HG03378 (cell line): ENCODE measurements at regions not wholly inside any gene's neighbourhood (a gene's known extent, or its start where the extent isn't known, plus 50 kb on each side); places are given as distances from the start of the nearest gene placed in this dataset.

Experiments
- ATAC-seq: cut with Tn5 transposase; IDR thresholded peaks from one replicate; pipeline ENCODE4 v1.9.1; 2021; ENCODE audit warnings: mild to moderate bottlenecking, moderate library complexity; ENCODE audit not compliant: unreplicated experiment

DNA sequence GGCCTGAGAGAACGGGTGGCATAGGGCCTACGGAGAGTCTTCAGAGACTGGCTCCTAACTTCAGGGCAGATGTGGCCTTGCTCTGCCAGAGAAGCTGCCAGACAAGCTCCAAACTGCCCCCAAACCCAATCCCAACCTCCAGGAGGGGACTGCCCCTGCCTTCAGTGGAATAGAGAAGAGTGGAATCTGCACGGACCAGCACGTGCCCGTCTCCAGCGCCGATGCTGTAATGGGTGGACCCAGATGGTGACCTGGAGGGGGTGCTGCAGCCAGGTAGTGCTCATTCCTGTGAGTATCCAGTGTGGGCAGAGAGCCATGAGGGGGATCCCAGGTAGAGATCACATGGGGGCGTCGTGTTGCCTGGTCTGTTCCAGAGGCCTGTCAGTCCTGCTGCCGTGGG lies 73.2 kb upstream of the NKX1-1 start:
- no peak for ATAC-seq

DNA sequence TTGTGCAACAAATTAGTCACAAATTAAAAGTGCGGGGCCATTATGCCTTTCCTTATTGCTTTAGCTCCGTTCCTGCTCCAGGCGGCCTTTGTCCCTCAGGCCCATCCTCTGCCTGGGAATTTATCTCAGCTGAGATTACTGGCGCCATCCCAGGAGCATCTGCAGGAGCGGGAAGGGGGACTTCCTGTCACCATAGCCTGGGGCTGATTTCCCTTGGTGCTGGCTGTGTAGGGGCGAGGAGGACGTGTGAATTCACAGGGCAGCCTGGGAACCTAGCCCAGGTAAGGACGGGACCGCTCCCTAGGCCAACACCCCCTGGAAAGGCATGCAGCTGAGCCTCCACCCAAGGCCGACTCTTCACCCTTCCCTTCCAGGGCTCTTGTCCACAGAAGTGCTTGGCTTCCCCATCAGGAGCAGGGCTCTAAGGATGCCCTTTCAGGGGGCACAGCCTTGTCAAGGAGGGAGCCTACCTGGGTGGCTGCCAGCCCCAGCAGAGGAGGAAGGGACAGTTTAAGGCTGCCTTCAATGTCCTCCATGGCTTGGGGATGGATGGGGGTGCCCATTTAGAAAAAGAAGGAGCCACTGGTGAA lies 72.6 kb upstream of the NKX1-1 start:
- no peak for ATAC-seq

DNA sequence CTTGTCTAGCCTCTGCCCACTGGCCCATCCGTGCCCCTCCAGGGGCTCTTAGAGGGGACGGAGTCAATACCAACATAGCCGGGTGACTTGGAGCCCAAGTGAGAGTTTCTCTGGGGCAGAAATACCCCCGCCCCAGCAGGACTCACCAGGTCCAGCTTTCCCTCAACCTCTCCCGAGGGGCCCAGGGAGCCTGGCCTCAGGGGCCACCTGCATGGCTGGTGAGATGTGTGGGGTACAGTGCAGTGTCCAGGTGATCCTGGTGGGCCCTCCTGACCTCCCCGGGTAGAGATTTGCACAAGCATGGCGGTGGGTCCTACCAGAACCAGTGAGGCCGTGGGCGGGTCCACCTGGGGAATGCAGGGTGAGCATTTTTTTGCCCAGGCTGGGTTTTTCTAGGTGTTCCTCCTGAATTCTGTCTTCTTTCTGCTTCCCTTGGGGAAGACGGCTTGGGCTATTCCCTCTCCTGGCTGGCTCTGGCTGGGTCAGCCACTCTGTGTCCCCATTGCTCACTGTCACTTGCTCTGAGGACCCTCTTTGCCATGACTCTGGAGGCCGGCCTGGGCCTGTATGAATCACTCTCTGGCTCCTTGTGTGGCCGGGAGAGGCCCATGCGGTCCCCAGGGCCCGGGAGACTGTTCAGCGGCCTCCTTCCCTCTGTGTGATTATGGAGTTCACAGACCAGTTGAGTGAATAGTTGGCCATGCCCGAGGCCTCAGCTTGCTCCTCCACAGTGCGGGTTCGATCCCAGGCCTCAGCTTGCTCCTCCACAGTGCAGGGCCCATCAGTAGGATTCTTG lies 71.0 kb upstream of the NKX1-1 start:
- no peak for ATAC-seq

DNA sequence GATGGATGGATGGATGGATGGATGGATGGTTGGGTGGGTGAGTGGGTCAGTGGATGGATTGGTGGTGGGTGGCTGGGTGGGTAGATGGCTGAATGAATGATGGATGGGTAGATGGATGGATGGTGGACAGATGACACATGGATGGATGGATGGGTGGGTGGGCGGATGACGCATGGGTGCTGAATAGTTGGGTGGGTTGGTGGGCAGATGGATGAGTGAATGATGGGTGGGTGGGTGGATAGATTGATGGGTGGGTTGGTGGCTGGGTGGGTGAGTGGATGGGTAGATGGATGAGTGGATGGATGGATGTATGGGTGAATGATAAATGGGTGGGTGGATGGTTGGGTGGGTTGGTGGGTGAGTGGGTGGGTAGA lies 69.9 kb upstream of the NKX1-1 start:
- ATAC-seq = no peak

DNA sequence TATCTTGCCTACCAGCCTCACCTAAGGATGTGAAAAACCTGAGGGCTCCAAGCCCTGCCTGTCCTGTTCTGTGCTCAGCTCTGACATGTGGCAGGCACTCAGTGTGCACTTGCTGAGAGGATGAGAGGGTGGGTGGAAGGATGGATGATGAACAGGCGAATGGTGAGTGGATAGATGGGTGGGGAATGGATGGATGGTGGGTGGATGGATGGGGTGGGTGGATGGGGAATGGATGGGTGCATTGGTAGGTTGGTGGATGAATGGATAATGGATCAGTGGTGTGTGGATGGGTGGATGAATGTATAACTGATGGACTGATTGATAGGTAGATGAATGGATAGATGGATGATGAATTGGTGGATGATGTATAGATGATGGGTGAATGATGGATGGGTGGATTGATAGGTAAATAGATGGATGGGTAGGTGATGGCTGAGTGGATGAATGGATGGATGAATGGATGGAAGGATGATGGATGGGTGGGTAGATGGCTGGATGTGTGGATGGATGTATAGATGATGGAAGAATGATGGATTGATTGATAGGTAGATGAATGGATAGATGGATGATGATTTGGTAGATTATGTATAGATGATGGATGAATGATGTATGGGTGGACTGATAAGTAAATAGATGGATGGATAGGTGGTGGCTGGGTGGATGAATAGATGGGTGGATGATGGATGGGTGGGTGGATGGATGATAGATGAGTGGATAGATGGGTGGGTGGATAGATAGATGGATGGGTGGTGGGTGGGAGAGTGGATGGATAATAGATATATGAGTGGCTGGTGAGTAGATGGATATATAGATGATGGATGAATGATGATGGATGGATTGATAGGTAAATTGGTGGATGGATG lies 69.3 kb upstream of the NKX1-1 start:
- no peak for ATAC-seq

DNA sequence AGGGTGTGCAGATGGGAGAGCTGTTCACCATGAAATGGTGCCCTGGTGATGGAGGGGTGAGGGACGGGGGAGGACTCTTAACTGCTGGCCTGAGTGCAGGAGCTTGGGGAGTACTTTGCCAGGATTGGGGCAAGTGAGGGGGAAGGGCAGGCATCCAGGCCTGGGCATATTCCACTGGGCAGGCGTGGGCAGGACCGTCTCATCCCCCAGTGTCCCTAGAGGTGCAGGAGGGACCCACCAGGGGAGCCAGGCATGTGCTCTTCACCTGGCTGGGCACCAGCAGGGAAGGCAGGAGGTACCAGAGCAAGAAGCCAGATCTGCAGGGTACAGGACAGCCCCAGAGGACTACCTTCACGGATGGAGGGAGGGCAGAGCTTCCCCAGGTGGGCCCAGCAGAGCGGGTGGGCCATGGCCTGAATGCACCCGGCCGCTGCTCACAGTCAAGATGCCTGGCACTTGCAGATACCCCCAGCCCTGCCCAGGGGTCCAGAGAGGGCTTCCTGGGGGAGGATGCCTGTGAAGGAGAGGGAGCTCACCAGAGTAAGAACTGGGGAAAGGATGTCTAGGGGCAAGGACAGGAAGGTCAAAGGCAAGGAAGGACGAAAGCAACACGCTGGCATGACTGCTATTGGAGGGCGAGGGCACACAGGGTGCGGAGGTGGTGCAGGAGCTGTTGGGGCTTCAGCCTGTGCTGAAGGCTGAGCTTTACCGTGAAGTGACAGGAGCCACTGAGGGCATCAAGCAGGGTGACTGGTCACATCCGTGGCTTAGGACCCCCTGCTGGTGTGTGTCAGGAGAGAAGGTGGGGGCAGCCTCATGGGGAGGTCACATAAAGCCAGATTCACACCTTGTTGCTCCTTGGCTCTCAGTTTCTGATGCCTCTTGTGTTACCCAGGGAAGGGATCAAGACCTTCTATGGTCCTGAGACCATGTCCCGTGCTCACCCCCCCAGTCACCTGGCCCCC lies 68.2 kb upstream of the NKX1-1 start:
- ATAC-seq = no peak

DNA sequence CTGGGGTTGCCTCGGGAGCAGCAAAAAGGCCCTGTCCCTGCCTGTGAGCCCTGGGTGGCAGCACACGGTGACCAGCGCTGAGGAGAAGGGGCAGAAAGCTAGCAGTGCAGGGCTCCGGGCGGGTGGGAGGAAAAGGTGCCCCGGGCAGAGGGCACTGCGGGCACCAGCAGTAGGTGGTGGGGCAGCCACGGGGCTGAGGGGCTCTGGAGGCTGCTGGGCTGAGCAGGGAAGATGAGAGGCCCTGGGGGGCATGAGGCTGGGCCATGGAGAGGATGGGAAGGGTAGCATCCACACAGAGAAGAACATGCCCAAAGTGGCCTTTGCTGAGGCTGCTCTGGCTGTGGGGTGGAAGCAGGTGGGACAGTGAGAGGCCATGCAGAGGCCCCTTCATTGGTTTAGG lies 67.5 kb upstream of the NKX1-1 start:
- ATAC-seq = no peak

DNA sequence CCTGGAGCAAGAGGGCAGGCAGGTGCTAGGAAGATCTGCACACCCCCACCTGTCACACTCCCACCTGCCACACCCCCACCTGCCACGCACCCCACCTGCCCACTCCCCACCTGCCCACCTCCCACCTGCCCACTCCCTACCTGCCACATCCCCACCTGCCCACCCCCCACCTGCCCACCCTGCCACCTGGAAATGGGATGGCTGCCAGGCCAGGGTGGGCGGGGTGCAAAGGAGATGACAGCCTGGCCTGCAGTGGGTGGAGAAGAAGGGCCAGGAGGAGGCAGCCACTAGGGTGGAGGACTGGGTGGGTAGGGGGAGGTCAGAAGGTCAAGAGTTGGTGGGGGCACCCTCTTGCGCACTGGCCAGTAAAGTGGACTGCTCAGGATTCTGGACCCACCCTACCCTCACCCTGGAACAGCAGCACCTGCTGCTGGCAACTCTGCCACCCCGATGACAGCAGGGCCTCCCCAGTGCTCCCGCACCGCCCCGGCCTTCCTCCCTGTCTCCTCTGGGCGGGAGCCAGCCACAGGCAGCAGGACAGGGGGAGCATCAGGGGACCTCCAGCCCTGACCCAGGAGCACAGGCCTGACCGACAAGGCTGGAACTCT lies 66.8 kb upstream of the NKX1-1 start:
- no peak for ATAC-seq

DNA sequence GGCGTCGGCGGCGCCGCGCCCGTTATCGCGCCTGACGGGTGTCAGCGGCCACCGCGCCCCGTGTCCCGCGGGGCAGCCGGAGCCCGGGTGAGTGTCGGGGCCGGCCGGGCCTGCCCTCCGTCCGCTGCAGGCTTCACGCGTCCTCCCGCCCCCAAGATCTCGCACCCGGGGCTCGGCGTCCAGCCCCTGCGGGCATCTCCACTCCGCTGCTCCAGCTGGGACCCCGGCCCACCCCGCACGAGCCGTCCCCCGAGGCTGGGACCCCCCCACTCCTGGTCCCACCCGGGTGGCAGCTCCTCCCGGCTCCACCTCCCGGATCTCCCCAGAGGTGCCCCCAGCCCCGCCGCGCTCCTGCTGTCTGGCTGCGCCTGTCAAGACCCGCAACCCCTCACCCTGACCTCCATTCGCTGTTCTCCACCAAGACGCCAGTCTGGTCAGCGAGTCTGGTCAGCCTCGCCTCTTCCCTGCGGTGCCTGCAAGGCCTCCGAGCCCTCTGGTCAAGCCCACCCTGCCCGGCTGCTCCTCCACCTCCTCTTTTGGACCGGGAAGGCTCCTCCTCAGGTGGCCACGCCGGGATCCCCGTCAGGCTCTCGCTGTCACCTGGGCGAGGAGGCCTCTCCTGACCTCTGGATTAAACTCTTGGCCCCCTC lies 66.0 kb upstream of the NKX1-1 start:
- ATAC-seq = no peak

DNA sequence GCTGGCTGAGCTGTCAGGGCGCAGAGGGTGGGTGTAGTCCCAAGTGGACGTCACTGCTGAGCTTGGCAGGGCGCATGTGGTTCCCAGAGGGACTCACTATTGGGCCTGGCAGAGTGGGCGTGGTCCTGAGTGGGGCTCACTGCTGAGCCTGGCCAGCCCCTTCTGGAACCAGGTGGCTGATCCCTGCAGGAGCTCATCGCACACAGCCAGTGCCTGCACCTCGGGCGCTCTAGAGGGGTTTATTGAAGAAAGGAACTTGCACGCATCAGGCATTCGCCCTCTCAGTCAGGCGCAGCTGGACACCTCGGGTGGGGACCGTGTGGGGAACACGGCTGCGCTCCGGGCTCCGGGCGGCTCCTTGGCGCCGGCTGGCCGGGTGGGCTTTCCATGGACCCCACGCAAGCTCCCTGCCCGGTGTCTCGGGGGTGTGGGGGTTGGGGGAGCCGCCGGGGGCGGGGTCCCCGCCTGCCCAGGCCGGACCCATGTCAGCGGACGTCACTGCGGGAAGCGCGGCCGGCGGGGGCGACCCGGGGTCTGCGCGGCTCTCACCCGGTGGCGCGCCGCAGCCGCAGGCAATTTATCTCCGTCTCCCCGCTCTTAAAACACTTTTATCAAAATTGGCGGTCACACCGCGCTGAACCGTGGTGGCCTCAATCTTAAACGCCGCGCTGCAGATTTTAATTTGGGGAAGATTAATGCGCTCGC lies 65.4 kb upstream of the NKX1-1 start:
- ATAC-seq = no peak

DNA sequence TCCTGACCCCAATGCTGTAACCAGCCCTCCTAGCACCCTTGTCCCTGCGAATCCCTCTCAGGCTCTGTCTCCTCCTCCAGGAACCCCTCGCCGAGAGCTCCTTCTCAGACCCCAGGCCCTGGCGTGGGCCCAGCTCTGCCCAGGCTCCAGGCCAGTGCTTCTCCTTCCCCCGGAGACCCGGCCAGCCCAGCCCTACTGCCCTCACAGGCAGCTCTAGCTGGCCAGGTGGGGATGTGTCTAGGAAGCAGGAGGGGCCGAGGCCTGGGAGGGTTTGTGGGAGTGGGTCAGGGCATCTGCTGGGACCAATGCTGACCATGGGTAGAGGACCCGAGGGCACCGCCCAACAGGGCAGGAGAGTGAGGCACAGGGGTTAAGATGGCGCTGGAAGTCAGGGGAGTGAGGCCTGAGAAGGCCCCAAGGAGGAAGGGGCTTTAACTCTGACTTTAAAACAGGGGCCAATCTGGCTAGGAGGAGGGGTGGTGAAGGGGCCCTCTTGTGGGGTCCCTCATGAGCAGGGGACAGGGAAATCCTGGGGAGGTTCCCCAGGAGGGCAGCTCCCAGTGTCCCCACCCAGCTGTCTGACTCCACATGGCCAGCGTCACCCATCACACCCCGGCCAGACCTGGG lies 64.7 kb upstream of the NKX1-1 start:
- ATAC-seq = no peak

DNA sequence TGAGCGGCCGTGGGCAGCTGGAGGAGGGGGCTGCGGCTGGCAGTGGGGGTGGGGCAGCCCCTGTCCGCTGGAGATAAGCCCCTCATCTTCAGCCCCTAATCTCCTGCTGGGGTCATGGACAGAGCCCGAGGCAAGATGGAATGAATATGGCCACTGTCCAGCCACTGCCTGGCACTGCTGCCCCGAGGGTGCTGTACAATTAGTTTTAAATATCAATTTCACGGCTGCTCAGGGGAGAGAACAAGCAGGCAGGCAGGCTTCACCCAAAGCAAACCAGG lies 64.1 kb upstream of the NKX1-1 start:
- ATAC-seq = no peak

DNA sequence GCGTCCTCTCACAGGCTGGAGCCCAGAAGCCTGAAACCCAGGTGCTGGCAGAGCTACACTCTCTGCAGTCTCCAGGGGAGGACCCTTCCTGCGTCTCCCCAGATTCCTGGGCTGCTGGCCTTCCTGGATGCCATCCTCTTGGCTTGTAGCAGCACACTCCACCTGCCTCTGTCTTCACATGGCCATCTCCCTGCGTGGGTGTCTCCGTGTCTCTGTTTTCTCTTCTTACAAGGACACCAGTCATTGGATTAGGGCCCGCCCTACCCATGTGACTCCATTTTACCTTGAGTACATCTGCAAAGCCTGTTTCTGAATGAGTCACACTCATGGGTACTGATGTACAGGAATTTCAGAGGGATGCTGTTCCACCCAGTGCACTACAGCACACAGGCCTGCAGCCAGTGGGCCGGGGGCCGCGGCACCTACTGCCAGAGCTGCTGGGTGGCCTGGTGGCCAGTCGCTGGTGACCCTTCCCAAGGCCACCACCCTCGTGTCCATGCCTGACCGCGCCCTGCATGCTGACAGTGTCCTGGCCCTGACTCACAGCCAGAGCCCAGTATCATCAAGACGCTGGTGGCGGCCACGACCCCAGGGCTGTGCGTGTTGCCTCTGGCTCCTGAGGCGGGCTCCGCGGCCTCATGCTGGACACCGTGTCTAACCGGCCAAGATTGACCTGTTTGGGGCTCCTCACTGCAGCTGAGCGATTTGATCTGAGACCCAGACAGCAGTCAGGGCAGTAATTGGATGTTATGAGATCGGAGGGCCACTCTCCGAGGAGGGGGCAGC lies 63.6 kb upstream of the NKX1-1 start:
- no peak for ATAC-seq

DNA sequence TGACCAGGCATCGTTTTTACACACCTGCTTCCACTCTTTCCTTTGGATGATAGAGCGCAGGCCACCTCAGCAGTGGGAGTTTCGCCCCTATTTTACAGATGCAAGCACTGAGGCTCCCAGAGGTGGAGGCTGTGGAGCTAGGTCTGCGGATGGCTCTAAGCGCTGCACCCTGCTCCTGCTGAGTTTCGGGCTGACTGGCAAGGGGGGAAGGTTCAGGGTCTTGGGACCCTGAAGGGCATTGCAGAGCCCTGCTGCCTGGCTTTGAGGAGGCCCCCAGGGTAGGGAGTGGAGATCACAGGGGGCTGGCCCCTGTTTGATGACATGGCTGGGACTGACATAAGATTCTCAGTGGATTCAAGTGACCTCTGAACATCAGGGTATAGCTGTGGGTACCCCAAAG lies 62.8 kb upstream of the NKX1-1 start:
- no peak for ATAC-seq

DNA sequence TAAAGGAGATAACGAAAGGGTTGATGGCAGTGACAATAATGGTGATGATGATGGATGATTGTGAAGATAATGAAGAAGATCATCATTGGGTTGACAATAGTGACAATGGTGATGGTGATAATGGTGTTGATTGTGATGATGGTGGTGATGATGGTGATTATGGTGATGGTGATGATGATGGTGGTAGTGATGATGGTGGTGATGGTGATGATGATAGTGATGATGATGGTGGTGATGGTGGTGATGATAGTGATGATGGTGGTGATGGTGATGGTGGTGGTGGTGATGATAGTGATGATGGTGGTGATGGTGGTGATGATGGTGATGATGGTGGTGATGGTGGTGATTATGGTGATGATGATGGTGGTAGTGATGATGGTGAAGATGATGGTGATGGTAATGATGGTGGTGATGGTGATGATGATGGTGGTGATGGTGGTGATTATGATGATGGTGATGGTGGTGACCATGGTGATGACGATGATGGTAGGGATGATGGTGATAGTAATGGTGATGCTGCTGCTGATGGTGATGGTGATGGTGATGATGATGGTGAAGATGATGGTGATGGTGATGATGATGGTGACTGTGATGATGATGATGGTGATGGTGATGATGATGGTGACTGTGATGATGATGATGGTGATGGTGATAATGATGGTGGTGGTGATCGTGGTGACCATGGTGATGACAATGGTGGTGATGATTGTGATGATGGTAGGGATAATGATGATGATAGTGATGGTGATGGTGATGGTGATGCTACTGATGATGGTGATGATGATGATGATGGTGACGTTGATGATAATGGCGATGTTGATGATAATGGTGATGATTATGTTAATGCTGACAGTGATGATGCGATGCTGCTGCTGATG lies 61.6 kb upstream of the NKX1-1 start:
- ATAC-seq = no peak

DNA sequence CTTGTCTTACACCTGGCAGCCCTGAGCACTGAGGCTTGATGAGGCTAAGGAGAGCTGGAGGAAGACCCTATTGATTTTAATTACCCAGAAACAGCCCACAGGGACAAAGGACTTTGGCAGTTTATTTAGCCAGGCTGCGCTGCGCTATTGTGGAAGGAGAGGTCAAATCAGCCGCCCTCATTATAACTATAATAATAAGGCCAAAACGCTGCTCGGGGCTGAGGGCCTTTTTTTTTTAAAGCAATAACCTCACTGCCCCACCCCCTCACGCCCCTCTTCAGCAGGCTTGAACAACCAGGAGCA lies 60.6 kb upstream of the NKX1-1 start:
- no peak for ATAC-seq

DNA sequence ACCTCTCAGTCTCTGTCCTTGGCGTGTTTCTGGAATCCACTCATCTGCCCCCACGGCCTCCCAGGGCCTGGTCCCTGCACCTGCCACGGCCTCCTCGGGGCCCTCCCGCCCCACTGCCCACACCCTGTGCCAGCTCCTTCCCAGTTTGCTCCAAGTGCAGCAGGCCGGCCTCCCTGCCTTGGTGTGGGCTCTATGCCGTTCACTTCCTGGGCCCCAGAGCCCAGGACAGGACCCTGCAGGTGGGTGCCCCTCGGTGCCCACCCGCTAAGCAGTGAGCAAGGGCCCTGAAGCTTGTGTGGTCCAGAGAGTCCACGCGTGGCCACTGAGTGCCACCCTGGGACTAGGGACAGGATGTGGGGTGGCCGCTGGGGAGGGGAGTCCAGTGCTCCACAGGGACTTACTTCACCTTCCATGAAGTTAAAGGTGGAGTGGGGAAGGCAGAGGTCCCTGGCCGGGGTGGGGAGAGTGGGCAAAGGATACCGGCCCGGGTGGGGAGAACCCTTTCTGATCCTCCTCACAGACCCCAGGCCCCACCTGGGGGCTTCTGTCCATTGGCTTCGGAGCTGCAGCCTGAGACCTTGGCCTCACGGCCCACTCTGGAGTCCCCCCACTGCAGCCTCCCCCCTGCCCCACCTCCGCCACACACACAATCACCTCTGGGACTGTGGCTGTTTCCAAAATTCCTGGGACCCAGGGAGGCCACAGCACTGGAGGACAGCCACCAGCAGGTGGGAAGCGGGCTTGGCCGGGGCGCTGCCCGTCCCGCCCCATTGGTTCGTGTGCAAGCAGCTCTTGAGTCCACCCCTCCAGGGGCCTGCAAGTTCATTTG lies 60.0 kb upstream of the NKX1-1 start:
- ATAC-seq = no peak
